Inferior parietal cortex (tissue), 1 donor: ENCODE measurements at regions not wholly inside any gene's neighbourhood (a gene's known extent, or its start where the extent isn't known, plus 50 kb on each side); places are given as distances from the start of the nearest gene placed in this dataset.
"Not testable (repeated sequence)": the region's sequence is repeated elsewhere in the genome, so short reads cannot be mapped to it uniquely, and the experiment has no call there.

Experiments used
- DNase-seq: peaks from one replicate; pipeline ENCODE4 v3.0.0-alpha.2; 2016; ENCODE audit errors: extremely low spot score

DNA sequence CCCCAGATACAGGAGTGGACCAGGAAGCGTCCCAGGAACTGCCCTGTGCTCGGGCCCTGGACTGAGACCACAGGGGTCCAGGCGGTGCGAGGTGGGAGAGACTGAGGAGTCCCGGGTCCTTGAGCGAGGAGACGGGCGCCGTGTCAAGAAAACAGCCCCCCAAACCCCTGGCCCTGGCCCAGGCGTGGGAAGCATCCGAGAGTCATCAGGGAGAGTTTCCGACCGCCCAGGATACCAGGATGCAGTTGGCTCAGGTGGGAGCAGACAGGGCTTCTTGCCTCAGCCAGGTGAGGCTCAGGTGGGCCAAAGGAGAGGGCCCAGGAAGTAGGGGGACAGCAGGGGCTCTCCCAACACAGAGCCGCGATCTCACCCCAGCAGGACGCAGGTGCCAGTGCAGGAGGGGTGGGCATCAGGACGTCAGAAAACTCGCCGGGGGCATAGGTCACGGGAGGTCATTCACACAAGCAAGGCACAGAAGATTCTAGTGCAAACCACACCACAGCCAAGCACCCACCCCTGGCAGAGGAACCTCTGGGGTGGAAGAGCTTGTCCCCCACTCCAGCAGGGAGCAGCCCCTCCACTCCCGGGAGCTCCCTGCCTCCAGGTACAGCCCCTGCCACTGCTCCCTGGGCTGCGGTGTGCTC is 102.5 kb upstream of the EIF5 start:
- DNase-seq = no peak

DNA sequence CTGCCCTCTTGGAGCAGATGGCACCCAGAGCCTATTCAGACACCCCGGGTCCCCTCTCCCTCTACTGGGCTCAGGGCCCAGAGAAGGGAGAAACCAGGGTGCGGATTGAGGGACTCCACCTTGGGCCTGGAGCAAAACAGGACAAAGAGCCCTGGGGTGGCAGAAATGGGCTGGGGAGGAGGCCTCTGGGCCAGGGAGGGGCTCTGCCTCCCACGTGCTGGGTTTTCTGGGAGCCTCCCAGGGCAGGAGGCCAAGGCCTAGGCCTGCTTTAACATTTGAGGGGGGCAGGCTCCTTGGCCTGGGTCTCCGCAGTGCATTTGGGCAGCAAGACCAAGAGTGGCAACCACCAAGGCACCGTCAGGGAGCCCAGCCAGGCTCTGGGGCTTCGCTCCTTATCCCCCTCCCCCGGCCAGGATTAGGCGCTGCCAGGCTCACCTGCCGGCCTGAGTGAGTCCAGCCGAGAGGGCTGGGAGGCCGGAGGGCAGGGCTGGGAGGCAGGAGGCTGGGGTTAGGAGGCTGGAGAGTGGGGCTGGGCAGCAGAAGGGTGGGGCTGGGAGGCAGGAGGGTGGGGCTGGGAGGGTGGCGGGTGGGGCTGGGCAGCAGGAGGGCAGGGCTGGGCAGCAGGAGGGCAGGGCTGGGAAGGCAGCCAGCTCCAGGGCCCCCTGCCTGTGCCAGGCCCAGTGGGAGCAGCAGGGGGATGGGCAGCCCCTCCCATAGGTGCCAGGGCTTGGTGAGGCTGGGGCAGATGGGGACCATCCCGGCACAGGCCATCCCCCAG is 101.8 kb upstream of the EIF5 start:
- no peak for DNase-seq

GRCh38 chr14:103232831-103233319 is 101.2 kb upstream of the EIF5 start:
- no peak for DNase-seq

- DNase-seq = no peak
These were observed 100.7 kb upstream of the EIF5 start for GRCh38 chr14:103233328-103233727.

DNA sequence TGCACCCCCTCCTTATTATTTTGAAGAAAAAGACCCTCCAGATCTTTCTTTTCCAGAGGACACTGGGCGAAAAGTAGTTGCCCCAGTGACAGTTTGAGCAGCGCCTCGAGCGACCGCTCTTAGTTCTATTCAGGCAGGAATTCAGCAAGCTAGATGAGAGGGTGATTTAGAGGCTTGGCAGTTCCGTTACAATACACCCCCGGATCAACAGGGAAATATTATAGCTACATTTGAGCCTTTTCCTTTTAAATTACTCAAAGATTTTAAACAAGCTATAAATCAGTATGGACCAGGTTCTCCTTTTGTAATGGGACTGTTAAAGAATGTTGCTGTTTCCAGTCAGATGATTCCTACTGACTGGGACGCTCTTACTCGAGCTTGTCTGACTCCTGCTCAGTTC is 99.2 kb upstream of the EIF5 start:
- not testable (repeated sequence) for DNase-seq

GRCh38 chr14:103235506-103235905 is 98.5 kb upstream of the EIF5 start:
- DNase-seq = not testable (repeated sequence)

- no peak for DNase-seq
These were observed 94.3 kb upstream of the EIF5 start for GRCh38 chr14:103239751-103240150.

- no peak for DNase-seq
These were observed 92.5 kb upstream of the EIF5 start for GRCh38 chr14:103241531-103241930.

- no peak for DNase-seq
These were observed 90.0 kb upstream of the EIF5 start for GRCh38 chr14:103243764-103244737.

DNA sequence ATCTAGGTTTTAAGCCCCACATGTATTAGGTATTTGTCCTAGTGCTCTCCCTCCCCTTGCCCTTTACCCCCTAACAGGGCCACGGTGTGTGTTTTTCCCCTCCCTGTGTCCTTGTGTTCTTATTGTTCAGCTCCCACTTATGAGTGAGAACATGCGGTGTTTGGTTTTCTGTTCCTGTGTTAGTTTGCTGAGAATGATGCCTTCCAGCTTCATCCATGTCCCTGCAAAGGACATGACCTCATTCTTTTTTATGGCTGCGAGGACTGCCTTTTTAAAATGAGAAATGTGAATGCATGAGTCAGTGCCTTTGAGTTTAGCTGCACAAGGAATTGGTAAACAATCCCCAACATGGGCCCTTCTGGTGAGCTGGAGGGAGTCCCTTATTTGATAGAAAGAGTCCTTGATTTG is 88.4 kb upstream of the EIF5 start:
- DNase-seq = not testable (repeated sequence)

GRCh38 chr14:103246070-103246469 is 88.0 kb upstream of the EIF5 start:
- DNase-seq = no peak

DNA sequence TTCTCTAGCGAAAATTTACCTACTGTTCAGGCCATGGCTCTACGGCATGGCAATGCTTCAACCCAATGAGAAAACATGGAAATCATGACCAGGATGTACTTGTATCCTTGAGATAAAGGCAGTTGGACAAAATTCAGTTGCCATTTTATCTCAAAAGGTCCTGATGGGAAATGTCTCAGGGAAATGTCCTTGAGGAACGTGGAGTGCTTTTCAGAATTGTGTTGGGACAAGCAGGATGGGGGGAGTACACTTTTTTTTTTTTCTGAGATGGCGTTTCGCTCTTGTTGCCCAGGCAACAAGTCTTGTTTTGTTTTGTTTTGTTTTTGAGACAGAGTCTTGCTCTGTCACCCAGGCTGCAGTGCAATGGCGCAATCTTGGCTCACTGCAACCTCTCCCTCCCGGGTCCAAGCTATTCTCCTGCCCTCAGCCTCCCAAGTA is 86.8 kb upstream of the EIF5 start:
- DNase-seq = no peak

DNA sequence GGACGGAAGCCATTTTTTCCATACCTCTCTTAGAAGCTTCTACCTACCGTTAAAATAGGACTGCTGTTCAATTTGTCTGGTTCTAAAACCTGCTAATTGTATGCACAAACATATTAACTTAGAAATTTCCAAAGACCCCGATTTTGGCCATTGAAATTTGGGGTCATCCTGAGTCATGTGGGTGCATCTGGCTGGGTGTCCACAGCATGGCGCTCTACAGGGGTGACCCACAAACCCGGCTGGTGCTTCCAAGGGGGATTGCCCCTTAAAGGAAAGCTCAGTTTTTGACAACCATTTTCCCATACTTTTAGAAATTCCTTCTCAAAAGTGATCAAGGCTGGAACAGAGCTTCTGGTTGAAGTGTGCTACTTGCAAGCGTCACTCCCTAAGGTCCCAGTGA is 83.9 kb upstream of the EIF5 start:
- DNase-seq = no peak

GRCh38 chr14:103250874-103251273 is 83.2 kb upstream of the EIF5 start:
- no peak for DNase-seq

GRCh38 chr14:103255555-103255954 is 78.5 kb upstream of the EIF5 start:
- no peak for DNase-seq

DNA sequence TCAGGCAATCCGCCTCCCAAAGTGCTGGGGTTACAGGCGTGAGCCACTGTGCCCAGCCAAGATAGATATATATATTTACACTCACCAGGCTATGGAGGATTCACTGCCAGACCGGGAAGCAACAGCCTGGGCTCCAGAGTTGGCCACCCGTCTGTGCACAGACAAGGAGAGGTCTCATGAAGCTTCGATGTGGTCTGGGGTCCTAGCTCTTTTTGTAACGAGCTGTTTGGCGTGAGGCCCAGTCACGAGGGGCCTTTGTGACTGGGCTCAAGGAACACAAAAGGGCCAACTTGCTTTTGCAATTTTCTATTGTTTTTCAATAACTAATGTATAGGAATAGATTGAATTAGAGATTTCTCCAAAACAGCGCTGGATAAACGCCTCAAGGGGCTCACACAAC is 77.6 kb upstream of the EIF5 start:
- DNase-seq = no peak

DNA sequence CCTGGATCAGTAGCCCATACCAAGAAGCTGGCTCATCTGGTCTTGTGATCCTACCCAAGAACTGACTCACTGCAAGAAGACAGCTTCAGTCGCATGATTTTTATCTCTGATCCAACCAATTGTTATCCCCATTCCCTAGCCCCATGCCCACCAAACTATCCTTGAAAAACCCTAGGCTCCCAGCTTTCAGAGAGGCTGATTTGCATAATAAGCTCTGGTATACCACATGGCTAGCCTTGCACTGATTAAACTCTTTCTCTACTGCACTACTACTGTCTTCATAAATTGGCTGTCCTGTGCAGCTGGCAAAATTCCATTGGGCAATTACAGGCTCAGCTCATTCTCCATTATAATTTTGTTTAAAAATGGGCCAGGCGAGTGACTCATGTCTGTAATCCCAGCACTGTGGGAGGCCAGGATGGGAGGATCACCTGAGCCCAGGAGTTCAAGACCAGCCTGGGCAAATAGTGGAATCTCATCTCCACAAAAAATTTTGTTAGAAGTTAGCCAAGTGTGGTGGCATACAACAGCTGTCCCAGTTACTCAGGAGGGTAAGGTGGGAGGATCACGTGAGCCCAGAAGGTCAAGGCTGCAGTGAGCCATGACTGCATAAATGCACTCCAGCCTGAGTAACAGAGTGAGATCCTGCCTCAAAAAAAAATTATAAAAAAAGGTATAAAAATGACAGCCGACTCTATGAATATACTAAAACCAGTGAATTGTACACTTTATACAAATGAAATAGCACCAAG is 76.7 kb upstream of the EIF5 start:
- DNase-seq = no peak

DNA sequence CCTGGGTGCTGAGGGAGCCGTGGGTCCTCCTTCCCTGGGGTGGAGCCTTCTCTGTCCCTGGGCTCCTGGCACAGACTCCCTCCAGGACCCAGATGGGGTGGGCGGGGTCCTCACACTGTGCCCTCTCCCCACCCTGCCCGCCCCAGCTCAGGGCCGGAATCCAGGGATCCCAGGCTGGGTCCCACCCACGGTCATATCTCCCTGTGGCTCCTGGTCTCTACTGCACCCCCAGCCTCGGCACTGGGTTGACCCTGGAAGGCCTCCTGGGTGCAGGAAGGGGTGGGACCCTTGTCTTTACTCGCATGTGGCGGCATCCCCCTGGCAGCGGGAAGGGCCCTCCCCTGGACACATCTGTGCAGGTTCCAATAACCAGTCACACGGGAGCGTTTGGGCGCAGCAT is 75.8 kb upstream of the EIF5 start:
- DNase-seq = no peak

DNA sequence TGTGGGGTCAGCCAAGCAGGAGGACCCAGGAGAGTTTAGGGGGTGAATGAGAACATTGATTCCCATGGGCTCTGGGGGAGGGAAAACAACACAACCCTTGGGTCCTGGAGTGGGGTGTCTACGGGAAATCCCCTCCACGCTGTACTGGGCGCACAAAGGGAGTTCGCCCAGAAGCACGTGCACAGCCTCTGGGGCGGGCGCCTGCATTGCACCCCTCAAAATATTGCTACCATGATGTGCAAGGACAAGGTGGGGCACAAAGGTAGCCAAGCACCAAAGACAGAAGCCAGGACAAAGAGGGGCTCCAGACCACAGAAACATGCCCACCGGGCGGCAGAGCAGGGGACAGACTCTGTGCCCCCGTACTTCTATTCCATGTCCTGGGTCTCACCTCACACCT is 74.9 kb upstream of the EIF5 start:
- no peak for DNase-seq

DNA sequence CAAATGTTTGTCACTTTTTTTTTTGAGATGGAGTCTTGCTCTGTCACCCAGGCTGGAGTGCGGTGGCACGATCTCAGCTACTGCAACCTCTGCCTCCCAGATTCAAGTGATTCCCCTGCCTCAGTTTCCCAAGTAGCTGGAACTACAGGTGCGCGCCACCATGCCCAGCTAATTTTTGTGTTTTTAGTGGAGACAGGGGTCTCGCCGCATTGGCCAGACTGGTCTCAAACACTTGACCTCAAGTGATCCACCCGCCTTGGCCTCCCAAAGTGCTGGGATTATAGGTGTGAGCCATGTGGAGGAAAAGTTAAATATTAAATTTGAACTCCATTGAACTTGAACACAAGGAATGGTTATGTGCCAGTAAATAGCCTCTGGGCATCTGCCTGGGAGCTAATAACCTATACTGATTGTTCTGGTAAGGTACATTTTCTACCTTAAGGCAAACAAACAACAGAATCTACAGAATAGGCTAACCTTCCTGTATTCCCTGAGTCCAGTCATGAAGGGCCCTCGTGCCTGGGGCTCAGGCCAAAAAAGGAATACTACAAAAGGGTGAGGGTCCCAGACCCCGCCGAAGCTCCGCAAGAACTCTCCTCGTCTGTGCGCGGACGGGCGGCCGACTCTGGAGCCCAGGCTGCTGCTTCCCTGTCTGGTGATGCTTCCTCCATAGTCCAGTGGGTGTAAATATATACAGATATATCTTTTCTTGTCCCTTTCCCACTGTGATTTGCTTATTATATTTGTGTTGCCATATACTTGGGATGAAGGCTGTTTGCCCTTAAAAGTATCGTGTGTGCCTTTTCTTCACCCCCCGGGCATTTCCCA is 74.0 kb upstream of the EIF5 start:
- DNase-seq = peak; percentile 16
